GM21717 (cell line): ENCODE measurements at regions not wholly inside any gene's neighbourhood (a gene's known extent, or its start where the extent isn't known, plus 50 kb on each side); places are given as distances from the start of the nearest gene placed in this dataset.
"Not testable (repeated sequence)": the region's sequence is repeated elsewhere in the genome, so short reads cannot be mapped to it uniquely, and the experiment has no call there.

ENCODE experiments used
- ATAC-seq: cut with Tn5 transposase; IDR thresholded peaks from one replicate; pipeline ENCODE4 v1.9.1; 2021; ENCODE audit warnings: mild to moderate bottlenecking, moderate library complexity; ENCODE audit not compliant: unreplicated experiment

DNA sequence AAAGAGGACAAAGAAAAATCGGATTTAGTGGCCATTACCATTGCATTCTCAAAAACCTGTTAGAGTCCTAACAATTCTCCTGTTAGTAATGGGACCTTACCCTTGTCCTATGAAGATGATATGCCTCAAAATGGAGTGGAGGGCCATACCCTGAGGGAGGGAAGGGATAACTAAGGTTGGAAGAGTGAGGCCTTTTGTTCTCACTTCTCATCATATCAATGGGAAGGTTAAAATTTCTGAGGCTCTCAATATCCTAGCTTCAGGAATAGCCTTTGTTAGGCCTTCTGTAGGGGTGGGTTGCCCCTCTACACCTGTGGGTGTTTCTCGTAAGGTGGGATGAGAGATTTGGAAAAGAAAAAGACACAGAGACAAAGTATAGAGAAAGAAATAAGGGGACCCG lies 109.4 kb upstream of the SGIP1 start:
- not testable (repeated sequence) for ATAC-seq

DNA sequence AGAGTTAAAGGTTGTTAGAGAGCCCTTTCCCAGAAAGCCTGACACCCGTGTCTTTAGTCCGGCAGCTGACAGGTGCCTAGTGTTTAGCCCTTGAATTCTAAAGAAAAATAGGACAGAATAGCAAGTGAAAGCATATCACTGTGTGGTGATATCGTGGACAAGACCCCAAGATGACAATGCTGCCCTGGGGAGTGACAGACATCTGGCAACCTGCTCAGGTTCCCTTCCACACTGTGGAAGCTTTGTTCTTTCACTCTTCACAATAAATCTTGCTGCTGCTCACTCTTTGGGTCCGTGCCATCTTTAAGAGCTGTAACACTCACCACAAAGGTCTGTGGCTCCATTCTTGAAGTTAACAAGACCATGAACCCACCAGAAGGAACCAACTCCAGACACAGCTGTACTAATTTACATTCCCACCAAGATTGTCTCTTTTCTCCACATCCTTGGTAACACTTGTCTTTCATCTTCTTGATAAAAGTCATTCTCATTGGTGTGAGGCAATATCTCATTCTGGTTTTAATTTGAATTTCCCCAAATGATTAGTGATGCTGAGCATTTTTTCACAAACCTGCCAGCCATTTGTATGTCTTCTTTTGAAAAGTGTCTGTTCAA lies 107.6 kb upstream of the SGIP1 start:
- no peak for ATAC-seq

DNA sequence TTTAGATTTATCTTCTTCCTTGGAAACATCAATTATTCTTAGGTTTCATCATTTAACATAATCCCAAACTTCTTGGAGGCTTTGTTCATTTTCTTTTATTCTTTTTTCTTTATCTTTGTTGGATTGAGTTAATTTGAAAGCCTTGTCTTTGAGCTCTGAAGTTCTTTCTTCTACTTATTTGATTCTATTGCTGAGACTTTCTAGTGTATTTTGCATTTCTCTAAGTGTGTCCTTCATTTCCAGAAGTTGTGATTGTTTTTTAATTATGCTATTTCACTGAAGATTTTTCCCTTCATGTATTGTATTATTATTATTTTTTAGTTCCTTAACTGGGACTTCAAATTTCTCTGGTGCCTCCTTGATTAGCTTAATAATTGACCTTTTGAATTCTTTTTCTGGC lies 103.1 kb upstream of the SGIP1 start:
- not testable (repeated sequence) for ATAC-seq

DNA sequence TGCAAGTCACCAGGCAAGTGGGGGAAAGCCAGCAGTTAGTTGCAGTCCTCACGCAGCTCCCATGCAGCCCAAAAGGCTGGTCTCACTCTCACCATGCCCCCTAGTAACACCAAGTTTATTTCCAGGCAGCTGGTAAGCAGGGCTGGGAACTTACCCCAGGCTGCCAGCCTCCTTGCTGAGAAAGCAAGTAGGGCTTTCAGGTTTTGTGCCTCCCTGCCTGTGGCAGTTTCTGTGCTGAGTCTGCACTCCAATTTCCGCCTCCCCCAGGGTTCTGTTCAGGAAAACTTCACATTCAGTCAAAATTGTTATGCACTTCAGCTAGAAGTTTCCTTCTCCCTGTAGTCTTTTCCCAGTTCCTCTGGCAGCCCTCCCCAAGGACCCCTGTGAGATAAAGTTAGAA lies 102.0 kb upstream of the SGIP1 start:
- no peak for ATAC-seq

DNA sequence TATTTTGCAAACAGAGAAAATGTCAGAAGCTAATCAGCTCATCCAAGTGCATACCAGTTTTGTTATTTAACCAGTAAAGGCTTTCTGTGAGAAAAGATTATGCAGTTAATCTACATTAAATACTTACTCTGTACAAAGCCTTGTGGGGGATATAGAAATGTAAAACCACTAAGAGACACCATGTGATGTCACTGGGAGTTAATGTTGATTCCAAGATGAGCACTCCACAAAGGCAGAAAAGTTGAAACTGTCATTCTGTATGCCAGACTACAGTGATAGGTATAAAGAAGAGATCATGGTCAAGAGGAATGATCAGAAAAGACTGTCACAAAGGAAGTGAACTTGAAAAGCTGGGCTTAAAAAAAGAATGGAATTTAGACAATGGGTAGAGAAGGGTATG lies 100.3 kb upstream of the SGIP1 start:
- no peak for ATAC-seq

DNA sequence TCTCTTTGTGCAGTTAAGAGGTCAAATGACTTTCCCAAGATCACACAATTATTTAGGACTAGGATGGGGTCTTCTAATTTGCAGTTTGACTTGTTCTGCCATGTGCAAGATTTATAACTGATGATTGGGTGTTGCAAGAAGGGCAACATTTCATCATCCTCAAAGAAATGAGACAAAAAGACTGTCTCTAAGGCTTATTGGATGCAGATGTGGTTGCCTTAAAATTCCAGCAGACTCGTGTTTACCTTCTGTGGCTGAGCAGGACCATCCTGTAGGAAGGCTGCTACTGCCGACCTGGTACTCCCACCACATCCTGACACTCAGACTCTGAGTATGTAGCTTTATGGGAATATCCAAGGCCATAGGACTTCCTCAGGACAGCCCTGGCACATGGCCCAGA lies 99.9 kb upstream of the SGIP1 start:
- ATAC-seq = no peak

DNA sequence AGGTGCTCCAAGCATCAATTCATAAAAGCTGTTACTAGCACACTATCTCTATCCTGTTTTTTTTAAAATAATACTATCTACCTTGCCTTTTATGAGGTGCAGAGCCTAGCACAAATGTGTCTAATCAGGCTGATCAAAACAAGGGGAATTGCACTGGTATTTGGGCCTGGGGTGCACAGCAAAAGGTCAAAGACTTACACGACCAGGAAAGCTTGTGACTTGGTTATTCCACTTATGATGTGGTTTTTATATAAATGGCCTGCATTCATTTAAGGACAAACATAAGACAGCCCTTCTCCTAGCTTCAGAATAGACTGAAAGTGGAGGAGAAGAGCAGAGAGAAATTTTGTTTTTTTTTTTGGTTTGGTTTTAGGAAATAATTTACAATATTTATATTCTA lies 98.4 kb upstream of the SGIP1 start:
- ATAC-seq = no peak

DNA sequence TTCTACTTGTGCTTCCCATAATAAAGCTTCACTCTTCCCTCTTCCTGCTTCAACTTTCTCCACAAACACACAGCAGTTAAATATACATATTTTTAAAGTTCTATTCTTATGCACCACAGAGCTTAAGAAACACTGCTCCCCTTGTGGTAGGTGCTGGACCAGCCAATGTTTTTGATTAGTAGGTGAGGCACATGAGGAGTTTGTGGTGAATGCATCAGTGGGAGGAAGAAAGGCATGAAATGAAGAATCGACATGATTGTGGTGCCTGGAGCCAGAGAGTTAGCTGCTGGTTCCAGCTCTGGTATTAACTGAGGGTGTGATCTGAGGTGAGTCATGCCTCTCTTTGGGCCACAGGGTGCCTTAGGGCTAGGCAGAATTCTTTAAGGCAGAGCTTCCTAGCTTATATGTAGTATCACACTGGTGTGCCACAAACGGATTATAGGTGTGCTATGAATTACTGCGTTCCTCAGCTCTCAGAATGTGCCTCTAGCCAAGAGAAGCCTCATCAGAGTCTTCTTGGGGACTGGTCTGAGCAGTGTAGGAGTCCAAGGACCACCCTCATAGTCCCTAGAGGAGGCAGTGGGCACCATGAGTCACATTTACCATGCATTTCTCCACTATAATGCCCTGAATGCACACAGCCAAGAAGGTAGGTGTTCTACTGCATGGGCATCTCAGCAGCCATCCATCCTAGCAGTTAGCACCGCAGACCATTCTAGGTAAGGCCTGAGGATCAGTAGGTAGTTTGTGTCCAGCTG lies 97.4 kb upstream of the SGIP1 start:
- peak; percentile 70 for ATAC-seq

DNA sequence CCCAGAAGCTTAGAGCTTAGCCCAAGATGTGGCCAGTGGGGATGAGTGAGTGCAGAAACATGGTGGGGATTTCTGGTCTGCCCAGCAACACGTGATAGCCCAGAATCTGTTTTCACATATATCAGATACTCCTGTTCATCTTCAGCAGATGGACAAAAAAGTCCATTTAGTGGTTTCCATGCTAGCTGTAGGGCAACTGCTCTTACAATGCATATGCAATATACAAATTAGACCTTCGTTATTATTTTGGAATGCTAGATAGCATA lies 96.9 kb upstream of the SGIP1 start:
- no peak for ATAC-seq

DNA sequence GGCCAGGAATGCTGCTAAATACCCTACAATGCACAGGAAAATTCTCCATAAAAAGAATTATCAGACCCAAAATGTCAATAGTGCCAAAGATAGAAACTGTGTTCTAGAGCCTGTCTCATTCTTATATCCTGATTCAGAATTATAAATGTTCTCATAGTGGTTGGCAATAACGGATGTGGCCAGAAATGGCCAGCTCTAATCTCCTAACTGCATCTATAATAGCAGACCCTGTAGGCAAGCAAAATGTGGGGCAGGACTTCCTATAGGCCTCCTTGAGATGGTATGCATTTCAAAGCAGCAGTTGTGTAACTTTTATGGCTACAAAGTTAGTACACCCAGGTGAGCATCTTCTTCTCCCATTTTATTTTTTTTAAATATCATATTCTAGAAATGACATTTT lies 95.9 kb upstream of the SGIP1 start:
- ATAC-seq = no peak

DNA sequence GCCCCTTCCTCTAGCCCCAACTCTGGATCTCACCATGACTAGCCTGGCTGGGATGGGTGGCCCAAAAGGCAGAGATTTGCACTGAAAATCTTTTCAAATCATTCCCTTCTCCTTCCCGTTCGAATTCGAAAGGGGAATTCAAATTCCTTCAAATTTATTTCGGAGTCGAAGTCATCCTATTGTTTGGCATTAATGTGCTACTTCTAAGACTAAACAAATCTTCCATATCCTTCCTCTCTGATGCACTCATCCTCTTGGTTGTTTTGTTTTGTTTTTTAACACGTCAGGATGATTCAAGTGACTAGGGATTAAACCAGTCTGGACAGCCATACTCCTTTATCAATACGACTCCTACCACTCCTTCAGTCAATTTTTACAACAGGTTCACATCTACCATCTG lies 95.5 kb upstream of the SGIP1 start:
- ATAC-seq = peak; percentile 18

DNA sequence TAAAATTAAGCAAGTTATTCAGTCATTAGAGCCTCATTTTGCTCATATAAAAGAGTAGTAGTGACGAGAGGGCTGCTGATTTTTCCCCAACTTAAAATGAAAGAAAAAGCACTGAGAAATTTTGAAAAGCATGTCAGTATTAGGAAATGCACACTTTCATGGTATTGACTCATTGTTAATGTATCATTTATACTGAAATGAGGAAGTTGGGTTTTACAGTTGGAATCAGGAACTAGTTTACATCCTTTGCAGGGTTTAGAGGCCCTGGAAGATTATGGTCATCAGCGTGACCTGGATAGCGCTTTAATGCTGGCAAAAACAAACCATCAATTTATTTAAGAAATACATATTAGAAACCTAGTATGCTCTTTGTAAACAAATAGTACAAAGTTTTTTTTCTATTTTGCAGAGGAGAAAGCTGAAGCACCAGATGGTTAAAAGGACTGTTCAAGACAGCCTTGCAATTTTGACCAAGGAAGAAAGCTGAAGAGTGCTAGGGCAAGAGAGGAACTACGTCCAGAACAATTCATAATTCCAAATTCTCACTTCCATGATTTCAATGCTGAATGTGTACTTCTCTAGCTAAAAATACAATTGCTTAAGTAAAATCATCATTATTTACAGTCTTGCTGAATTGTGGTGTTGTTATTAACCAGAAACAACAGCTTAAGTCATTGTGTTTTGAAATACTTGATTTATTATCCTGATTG lies 94.8 kb upstream of the SGIP1 start:
- ATAC-seq = peak; percentile 78

DNA sequence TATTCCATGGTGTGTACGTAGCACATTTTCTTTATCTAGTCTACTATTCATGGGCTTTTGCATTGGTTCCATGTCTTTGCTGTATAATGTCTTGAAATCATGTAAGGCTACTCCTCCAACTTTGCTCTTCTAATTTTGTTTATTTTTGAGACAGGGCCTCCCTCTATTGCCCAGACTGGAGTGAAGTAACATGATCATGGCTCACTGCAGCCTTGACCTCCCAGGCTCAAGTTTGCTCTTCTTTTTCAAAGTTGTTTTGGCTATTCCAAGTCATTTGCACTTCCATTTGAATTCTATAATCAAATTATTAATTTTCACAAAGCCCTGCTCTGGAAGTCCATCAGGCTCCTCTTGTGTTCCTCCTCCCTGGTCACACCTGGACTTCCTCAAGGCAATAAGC lies 90.2 kb upstream of the SGIP1 start:
- no peak for ATAC-seq

DNA sequence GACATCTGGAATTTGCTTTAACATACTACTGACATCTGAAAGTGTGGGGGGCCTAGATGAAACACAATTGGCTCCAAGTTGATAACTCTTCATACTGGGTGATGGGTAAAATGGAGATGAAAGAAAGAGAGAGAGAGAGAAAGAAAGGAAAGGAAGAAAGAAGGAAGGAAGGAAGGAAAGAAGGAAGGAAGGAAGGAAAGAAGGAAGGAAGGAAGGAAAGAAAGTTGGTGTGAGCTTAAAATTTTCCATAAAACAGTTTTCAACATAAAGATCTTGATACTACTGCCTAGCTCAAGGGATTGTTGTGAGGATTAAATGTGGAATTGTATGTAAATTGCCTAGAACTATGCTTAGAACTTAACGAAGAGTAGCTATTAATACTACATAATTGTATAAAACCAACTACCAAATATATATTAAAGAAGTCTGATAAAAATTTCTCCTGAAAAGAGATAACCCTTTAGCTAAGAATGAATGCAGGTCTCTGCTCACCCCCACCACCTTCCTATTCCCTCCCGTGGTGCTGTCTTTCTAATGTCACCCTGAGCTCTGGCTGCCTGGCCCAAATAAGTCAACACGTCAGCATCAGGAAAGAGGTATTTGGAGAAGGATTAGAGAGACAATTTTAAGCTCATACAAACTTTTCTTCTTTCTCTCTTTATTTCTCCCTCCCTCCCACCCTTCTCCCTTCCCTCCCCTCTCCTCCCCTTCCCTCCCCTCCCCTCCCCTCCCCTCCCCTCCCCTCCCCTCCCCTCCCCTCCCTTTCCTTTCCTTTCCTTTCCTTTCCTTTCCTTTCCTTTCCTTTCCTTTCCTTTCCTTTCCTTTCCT lies 89.3 kb upstream of the SGIP1 start:
- ATAC-seq = no peak

DNA sequence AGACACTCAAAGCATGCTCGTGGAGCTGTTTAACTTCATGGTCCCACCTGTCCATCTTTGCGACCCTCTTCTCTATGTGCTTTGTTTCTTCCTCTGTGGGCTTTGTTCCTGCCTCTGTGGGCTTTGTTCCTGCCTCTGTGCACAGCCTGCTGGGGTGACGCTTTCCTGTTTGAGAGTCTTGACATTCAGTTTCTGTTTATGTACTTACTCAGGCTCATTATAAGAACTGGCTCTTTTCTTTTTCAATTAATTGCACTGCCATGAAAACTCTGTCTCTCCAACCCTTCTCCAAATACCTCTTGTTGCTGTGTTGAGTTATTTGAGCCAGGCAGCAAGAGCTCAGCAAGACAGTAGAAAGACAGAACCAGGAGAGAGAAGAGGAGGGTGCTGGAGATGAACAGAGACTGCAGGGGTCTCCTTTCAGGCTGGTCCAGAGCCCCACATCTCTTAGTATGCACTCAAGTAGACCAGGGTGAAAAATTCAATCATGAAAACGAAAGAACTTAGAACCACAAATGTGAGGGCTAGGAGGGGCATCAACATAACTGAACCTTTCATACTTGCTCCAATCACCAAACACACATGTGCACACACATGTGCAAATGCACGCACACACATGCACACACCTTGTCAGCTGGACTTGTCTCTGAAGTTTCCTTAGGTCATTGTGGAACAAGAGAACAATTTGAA lies 88.3 kb upstream of the SGIP1 start:
- ATAC-seq = peak; percentile 90

DNA sequence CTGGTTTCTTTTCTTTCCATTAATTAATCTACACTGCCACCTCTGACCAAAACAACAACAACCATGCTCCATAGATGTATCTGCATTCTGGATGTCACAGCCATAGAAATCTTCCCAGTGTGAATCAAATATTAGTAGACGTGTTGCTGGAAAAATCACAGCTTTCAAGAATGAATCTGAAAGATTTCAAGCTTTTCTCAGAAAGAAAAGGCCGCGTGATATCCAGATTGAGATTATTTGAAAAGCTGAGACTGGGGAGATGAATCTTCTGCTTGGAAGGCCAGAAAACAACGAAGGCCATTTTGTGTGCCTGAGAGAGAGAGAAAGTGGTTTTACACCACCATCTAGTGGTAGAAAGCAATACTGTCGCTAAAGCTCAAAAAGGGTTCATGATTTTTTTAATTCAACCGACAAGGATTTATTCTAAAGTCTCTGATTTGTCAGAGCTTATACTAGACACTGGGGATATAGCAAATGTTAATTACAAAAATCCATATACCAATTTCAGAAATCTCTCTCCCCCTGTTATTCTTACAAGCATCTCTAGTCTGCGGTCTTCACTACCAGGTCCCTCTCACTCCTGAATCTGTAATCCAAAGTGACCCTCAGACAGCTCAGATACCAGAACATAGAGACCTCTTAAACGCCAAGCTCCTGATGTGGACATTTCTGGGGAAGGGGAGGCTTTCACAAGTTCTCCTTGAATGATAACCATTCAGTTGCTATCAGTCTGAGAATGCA lies 87.5 kb upstream of the SGIP1 start:
- peak; percentile 42 for ATAC-seq

DNA sequence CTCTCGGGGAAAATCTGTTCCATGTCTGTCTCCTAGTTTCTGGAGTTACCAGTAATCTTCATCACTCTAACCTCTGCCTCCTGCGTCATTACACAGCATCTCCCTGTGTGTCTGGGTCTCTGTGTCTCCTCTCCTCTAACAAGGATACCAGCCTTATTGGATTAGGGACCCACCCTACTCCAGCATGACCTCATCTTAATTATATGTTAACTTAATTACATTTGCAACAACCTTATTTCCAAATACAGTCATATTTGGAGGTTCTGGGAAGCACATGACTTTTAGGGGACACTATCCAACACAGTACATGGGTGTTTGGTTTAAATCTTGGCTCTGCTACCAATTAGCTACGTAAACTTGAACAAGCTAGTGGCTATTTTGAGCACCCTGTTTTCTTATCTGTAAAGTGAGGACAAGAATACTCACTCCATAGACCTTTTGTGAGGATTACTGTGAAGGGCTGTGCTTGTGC lies 83.9 kb upstream of the SGIP1 start:
- no peak for ATAC-seq

DNA sequence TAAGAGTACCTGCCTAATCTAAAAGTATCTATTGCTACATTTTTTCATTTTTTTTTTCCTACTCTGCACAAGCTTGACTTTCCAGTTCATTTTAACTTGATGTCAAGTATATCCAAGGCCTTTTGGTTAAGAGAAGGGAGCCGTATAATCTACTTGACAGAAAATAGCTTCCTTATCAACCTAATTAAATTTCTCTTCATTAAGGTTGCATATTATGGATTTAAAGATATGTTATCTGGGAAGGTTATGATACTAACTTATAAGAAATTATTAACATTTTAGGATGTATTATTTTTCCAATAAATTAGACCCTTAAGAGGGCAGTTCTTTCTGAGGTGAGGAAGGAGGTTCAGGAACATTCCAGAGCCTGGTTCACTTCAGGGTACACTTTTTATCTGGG lies 83.1 kb upstream of the SGIP1 start:
- no peak for ATAC-seq

DNA sequence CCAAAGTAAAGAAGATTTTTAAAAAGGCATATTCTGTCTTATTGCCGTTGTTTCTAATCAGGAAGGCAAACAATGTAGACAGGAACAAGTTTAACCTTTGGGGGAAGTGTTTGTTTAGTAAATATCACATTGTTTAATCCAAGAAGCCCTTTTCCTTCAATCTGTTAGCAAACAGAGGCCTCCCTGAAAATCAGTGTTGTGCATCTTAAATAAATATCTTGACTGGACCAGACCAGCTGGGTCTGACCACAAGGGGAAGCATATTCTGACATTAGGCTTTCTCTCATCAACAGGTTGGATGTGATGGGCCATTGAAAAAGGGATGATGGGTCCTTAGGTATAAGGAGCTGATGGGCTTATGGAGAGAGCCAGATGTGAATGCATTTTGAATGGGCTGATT lies 81.8 kb upstream of the SGIP1 start:
- no peak for ATAC-seq

DNA sequence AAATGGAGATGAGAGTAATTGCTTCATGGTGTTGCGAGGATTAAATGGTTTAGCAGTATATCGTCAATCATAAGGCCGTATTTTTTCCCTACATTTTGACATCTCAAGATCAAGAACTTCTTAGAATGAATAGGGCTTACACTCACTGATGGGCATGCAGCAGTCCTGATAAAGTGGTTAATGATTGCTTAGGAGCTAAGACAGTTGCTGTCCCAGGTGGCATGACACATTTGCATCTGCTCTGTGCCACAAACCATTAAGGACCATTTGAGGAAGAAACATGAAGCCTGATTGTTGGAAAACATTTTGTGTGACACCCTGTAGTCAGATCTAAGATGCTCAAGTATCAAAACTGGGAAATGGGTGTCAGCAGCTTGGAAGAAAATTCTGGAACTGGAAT lies 81.0 kb upstream of the SGIP1 start:
- ATAC-seq = no peak
